HG02943 (cell line): ENCODE measurements at regions not wholly inside any gene's neighbourhood (a gene's known extent, or its start where the extent isn't known, plus 50 kb on each side); places are given as distances from the start of the nearest gene placed in this dataset.

Experiments
- ATAC-seq: cut with Tn5 transposase; IDR thresholded peaks from one replicate; pipeline ENCODE4 v1.9.1; 2021; ENCODE audit warnings: mild to moderate bottlenecking, low read depth, moderate library complexity; ENCODE audit not compliant: unreplicated experiment

DNA sequence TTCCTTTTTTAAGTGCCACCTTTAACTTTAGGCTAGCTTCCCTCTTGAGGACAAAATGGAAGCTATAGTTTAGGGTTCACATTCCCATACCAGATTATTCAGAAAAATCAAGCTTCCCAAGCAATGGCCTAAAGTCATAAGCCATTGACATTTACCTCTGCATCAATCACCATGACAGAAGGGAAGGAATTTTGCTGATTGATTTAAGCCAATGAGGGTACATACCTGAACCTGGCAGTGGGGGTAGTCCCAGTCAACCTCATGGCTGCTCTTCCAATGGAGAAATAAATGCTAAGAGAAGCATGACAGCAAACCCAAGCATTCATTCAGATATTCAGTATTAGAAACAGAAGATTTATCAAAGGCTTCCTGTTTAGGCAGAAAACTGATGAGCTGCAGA, 128.4 kb upstream of the CREB1 start:
- no peak for ATAC-seq

DNA sequence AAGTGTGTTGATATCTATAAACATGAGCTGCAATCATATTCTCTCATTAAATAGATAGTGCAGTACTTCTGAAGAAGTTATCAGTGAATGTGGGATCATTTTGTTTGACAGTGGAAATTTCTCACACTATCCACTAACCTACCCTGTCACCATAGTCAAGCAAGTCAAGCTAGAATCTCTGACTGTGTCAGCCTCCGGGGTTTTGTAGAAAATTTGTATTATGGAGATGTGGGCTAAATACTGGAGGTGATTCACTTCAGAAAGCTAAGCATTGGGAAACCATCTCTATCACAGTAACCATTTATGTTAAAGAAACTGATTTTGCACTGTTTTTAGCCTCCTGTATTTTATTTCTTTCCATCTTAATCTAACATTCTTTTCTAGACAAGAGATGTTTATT, 126.6 kb upstream of the CREB1 start:
- ATAC-seq: no peak

DNA sequence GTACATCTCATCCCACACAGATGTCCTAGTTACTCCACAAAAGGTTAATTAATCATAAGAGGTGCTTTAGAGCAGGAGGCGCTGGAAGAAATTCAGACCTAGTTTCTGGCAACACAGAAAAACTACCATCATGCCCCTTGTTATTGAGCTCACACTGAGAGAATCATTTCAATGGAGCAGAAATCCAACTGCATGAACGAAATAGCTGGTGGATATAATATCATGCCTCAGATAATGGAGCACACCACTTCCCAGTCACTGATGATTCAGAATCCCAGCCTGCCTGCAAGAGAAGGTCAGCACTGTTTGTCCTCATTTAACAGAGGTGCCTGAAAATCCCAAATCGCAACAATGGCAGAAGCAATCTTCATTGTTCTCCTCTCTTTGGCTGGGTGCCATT, 125.8 kb upstream of the CREB1 start:
- ATAC-seq: no peak

DNA sequence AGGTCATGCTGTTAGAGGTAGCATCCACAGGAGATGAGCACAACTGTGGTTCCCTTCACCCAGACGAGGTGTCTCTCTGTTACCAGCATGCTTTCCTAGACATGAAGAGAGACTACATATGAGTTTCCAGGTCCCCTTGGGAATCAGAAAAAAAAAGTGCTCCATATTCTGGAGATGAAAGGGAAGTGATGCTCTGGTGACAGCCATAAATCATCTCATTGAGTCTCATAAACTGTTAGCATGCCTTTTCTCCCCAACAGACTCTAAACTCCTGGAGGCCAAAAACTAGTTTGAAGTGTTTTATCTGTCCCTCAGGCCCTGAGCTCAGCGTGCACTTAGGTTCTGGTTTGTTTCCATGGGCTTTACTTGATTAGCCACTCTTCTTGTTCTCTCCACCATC, 124.6 kb upstream of the CREB1 start:
- ATAC-seq: no peak

DNA sequence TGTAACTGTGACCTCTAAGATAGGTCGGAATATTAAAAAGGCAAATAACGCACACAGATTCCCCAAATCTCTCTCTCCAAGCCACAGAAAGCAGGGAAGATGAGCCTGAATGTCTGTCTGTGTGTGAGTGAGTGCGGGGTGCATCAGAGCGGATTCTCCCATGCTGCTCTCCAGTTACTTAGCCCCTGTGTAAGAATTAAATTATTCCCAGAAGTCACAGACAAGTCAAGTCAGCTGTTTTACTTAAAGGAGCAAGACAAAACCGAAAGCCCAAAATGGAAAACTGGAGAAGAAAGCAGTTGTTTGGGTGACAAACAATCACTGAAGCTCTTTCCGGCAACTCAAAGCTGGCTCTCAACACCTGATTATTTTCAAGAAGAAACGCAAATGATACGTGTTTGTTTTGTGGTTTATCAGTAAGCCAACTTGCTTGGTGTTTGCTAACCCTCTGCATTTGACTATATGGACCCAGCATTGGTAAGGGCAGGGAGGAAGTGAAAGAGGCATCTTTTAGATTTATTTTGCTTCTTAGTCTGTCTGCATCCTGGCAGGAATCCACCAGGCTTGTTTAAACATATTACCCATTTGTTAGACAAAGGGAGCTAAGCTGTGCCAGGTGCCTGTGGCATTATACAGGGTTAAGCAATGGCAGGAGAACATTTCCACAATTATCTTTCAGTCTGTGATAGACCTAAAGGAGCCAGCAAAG, 121.5 kb upstream of the CREB1 start:
- ATAC-seq: peak; percentile 92

DNA sequence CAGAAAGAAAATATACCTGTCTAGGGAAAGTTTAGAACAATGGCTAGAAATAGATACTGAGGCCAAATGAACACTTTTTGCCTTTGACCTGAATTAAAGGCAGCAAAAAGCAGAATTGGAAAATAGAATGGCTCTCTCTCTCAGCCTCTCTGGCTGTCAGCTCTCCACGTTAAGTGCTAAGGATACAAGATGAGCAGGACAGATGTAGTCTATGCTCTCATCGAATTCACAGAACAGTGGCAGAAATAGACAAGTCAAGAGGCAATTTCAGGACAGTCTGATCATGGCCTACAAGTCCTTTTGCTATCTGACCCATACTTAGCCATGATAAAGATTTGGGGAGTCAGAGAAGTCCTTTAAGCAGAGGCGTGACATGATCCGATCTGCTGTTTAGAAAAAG, 120.2 kb upstream of the CREB1 start:
- no peak for ATAC-seq

DNA sequence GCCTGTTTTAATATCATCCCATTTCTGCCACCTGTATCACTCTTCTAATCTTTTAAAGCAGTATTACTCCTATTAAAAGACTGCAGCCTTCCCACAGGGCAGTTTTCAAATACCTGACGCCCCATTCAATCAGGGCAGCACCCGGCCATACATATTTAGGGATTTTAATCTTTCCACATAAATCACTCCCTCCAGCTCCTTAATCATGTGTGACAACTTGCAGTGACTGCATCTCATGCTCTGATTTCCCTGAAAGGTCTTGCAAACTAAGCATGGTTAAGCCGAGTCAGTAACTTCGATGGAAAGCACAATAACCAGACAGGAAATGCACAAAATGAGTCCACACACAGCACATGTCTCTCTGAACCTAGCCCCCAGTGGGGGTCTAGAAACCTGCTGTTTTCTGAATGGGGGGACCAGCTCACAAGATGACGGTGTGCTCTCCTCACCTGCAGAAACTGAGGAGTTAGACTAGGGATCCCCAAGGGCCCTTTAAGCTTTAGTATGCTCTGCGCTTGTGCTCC, 116.9 kb upstream of the CREB1 start:
- no peak for ATAC-seq

DNA sequence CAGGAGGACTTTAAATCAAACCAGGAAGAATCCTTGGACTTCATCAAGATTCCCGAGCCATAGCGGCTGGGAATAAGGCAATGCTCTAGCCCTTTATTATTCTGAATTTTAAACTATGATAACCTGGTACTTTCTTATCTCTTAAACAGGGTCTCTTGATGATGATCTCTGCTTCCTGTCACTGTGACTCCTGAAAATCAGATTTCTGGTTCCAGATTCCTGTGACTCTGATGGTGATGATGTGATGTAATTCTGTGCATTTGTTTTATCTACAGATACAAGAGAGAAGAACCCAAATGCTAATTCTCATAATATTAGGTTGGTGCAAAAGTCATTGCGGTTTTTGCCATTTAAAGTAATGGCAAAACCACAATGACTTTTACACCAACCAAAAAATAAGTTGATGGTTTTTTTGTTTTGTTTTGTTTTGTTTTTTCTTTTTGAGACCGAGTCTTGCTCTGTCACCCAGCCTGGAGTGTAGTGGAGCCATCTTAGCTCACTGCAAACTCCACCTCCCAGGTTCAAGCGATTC, 116.3 kb upstream of the CREB1 start:
- no peak for ATAC-seq

DNA sequence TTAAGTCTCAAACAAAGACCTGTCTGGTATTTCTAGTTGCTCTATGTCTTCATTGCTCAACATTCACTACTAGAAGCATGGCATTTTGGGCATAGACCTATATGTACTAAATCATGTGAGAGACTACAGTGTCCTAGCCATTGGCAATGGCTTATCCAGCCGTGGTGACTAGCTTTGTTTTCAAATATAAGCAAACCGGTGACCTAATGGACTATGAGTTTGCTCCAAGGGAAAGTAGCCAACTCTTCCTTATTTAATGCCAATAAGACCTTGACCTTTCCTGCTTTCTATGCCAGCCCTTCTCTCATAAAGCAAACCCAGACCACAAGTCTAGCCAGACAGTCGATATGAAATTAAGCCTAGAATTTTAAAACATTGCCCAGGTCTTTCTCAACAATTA, 113.7 kb upstream of the CREB1 start:
- ATAC-seq: no peak

DNA sequence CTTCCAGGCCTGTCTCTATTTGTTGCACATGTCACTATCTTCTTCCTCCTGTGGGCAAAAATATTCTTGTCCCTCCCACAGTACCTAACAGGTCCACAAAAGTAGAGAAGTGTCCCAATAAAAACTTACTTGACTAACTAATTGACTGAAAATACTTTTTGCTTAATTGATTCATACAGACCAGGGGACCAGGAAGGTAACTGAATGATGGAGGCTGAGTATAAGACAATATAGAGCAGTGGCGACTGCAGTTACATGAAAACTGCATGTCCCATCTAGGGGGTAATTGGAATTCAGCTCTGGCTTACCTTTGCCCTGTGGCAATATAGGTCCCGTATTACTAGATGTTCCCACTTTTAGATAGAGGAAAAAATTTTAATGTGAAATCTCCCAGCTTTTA, 112.9 kb upstream of the CREB1 start:
- no peak for ATAC-seq

DNA sequence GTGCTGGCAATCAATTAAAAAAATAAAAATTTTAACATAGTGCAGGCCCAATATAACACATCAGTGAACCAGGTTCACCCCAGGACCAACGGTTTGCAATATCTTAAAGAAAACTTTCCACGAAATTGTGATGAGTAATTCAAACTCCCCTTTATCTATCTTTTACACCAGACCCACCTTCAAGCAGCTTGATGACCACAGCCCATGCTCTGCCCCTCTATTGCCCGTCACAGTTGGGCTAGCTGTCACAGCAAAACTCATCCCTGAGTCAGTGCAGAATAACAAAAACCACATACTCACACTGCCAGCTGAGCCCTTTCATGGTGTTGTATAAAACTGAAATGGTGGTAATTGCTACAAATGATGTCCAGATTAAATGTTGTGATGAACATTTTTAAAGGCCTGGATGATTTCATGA, 112.5 kb upstream of the CREB1 start:
- no peak for ATAC-seq

DNA sequence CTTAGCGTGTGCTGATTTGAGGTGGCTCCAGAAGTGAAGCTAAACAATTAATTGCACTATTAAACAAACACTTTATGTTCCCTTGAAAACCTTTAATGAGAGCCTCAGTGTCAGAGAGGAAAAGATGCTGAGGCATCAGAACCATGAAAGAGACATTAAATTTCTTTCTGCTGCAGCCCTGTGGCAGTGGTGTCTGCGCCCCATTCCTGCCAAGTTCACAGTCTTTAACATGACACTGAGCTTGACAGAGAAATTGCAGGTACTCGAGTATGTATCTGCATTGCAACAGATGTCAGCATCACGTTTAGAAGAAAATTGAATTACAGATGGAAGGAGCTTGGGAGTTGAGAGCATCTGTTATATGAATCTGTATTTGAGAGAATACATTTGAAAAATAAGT, 111.3 kb upstream of the CREB1 start:
- ATAC-seq: no peak

DNA sequence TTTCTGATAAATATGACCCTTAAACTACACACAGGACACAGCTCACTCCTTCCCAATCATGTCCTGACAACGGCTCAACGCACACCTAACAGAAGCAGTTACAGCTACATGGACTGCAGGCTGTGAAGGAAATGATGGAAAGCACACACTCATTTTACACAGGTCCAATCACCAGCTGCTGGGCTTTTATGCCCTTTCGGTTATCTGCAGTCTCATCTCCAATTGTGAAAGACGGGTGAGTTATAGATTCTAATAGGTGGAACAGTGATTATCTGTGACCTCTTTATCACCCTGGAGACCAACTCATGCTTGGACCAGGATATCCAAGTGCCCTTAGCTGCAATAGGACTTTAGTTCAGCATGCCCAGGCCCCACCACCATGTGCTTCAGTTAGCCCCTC, 110.4 kb upstream of the CREB1 start:
- ATAC-seq: no peak

DNA sequence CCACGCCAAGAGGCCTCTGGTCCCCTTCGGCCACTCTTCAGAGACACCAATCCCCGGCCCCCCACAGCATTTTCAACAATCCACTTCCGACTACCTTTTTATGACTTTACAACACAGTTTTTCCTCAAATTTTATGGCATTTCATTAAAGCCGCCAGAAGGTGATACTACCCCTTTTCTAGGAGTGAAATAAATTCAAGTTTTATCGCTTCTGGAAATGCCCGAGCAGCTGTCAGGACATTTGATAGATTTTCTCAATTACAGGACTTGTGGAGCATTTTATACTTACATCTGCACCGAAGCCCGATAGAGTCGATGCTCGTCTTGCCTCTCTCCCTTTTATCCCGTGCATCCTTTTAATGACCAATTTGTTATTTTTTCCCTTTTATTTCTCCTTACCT, 108.1 kb upstream of the CREB1 start:
- ATAC-seq: no peak

DNA sequence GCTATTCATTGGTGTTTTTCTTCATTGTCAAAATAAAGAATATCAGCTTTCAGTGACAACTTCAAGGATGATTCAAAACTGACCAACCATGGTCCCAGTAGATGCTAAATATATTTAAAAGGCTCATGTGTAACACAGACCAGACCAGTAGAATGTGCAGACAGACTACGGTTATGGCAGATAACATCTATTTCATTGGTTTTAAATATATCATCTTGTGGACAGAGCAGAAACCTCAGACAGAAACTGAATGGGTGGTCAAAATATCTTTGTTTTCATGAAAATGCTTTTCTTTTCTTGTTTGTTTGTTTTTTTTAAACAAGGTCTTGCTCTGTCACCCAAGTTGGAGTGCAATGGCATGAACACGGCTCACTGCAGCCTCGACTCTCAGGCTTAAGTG, 107.4 kb upstream of the CREB1 start:
- no peak for ATAC-seq

DNA sequence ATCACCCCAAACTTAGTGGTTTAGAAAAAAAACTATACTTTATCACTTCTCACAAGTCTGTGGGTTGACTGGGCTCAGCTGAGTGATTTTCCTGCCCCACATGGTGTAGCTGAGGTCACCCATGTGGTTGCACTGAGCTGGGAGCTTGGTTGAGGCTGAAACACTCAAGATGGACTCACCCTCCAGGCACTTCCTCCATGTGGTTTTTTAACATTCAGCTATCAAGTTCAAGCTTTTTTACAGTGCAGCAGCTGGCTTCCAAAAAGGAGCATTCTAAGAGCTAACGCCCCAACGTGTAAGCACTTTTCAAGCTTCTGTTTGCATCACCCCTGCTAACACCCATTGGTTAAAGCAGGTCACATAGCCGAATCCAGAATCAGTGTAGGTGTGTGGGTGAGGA, 105.9 kb upstream of the CREB1 start:
- ATAC-seq: peak; percentile 75

DNA sequence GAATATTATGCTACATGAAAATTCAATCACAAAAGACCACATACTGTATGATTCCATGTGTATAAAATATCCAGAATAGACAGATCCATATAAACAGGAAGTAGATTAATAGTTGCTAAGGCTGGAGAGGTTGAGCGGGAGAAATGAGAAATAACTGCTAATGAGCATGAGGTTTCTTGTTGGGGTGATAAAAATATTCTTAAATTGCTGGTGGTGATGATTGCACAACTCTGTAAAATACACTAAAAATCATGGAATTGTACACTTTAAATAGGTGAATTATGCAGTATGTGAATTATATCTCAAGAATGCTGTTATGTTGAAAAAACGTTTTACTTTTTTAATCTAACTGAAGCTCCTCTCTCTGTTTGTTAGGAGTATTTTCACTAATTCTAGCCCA, 101.8 kb upstream of the CREB1 start:
- no peak for ATAC-seq

DNA sequence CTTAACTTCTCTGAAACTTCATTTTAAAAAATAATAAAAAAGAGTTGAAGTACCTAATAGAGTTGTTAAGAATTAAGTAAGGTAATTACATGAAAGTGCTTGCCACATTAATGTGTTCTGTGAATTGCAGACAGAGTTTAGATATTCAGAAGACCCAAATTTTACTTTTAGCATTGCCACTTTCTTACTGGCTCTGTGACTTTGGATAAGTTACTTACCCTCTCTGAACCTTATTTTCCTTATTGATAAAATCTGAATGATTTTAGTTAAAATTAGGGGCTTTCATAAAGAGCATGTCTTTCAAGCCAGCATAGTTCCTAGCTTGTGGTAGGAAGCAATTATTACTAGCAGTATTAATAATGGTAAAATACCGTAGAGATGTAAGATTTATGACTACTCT, 101.2 kb upstream of the CREB1 start:
- no peak for ATAC-seq

DNA sequence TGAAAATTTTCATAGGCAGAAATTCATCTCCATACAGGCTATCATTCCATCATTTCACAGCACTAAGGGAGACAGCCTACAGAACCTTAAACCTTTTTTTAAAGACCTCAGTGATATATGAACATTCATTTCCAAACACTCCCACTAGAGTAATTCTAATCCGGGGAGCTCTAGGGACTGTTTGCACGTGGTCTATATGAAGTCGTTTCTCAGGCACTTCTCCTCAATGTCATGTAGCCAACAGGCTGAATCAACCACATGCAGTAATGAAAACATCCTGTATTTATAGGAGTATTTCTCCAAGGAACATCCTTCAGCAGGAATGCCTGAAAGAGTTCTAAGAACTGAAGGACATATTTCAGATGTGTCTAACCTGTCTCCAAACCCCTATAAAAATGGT, 97.3 kb upstream of the CREB1 start:
- no peak for ATAC-seq

DNA sequence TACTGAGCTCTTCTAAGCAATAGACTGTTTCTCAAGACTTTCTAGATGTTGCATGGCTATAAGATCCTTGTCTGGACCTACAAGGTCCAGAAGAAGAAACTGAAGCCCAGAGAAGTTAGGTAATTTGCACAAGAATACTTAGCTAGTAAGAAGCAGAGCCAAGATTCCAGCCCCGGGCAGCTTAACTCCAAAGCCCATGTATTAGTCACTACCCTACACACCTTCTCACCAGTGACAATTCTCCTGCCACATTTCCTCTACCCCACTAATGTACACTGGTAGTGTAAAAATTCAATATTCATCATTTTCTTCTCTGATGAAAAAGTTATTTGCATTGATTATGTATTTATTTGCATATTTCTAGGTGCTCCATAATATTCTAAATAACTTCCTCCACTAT, 95.5 kb upstream of the CREB1 start:
- no peak for ATAC-seq

DNA sequence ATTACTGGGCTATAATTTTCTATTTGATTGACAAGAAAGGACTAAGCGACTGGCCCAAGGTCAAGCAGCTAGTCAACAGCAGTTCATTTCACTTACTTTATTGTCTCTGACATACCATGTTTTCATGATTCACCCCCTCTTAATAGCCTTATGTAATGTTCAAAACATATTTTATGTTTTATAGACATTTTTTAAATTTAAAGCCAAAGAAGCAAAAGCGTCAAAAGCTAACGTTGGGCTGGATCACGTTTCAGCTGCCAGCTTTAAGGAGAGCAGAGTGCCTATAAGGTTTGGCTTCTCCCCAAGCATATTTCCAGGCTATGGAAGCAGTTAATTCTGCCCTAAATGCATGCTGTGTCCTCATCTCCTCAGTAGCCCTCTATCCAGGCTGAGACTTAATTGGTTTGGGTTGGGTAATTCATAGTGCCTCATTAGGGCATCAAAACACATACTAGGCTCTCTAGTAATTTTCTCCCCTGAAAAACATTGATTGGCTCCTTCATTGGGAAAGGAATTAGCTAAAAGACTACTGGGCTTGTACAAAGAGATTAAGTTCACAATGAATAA, 94.8 kb upstream of the CREB1 start:
- ATAC-seq: no peak

DNA sequence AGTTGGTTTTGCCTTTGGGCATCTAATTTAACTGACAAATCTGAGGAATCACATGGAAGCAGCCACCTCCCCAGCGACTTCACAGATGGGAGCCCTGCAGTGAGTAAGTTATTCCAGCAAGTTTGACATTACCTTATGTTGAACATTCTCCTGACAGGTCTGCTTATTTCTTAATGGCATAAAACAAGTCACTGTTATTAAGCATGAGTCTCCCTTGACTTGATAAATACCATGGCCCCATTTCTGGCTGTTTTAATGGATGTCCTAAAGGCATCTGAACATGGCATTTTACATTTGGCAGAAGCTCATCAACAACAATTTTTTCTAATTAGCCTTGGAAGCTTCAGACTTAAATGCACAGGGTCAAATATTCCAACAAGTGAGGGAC, 92.6 kb upstream of the CREB1 start:
- ATAC-seq: no peak
